ENCODE measurements at regions not wholly inside any gene's neighbourhood (a gene's known extent, or its start where the extent isn't known, plus 50 kb on each side); places are given as distances from the start of the nearest gene placed in this dataset.

DNA sequence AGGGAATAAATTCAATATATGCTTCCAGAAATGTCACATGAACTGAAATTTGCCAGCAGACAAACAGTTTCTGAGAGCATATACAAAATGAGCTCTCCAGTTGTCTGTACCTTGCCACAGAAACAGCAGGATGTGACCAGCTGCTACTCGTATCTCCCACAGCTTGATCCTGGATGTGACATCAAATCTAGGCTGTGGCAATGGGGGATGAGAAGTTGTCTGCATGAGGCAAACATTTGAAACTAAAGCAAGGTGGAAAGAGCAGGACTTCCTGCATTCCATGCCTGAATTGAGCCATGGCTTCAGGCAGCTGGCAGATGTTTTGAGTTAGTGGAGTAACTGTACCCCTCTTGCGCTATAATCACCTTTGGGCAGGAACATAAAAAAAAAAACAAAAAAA is 1724.0 kb downstream of the RPA4 start:
- intact Hi-C loops (cut with micrococcal nuclease) = no loop called here
- Histone ChIP-seq H3K4me1 (ENCODE audit: control insufficient read depth in 1 of 2, insufficient read depth in 2 of 2, low read length in 2 of 2) (no peaks in the 10 kb centered on the region), H2AFZ (ENCODE audit: low read depth, low read length, poor library complexity, severe bottlenecking) (no peak overlapping the region), H3K4me3 (replicated peaks in 1 of 2; ENCODE audit: low read depth in 1 of 2, low read length in 2 of 2) (no peak overlapping the region), H3K36me3 (ENCODE audit: control insufficient read depth in 1 of 2, insufficient read depth in 2 of 2, low read length in 2 of 2) (no peaks in the 10 kb centered on the region), H3K9me3 (ENCODE audit: control insufficient read depth in 1 of 2, insufficient read depth in 1 of 2, low read depth in 1 of 2, low read length in 2 of 2) (no peaks in the 10 kb centered on the region), H3K9me2 (ENCODE audit: insufficient read depth) (no peaks in the 10 kb centered on the region), H3K79me2 (ENCODE audit: insufficient read depth, low read length) (no peaks in the 10 kb centered on the region), H3K4me2 (ENCODE audit: low read length) (no peak overlapping the region), H3K27ac (ENCODE audit: low read depth, low read length) (no peak overlapping the region), H4K20me1 (ENCODE audit: insufficient read depth) (no peaks in the 10 kb centered on the region), H3K9ac (ENCODE audit: low read length) (no peak overlapping the region), H3K27me3 (ENCODE audit: insufficient read depth, low read length) (no peaks in the 10 kb centered on the region)
- TF ChIP-seq YY1 (IDR thresholded peaks at IDR 0.05; ENCODE audit: extremely low read depth, insufficient replicate concordance, low read depth, low read length) (no peak), JUND (IDR thresholded peaks at IDR 0.05) (no peak), TCF7L2 (IDR thresholded peaks at IDR 0.05; ENCODE audit: borderline replicate concordance, extremely low read depth, insufficient read depth, insufficient read length) (no peak), FOSL1 (IDR thresholded peaks at IDR 0.05; ENCODE audit: low read depth) (no peak), ZNF274 (IDR thresholded peaks at IDR 0.05; ENCODE audit: low read depth, low read length) (no peak), SRF (IDR thresholded peaks at IDR 0.05; ENCODE audit: low read depth) (no peak), SP1 (IDR thresholded peaks at IDR 0.05; ENCODE audit: low read depth) (no peak), SIN3A (IDR thresholded peaks at IDR 0.05; ENCODE audit: low read depth) (no peak), CBX3 (IDR thresholded peaks at IDR 0.05; ENCODE audit: low read depth) (no peak), EZH2phosphoT487 (IDR thresholded peaks at IDR 0.05; ENCODE audit: borderline replicate concordance) (no peak)
- TF ChIP-seq, protein P1, sequence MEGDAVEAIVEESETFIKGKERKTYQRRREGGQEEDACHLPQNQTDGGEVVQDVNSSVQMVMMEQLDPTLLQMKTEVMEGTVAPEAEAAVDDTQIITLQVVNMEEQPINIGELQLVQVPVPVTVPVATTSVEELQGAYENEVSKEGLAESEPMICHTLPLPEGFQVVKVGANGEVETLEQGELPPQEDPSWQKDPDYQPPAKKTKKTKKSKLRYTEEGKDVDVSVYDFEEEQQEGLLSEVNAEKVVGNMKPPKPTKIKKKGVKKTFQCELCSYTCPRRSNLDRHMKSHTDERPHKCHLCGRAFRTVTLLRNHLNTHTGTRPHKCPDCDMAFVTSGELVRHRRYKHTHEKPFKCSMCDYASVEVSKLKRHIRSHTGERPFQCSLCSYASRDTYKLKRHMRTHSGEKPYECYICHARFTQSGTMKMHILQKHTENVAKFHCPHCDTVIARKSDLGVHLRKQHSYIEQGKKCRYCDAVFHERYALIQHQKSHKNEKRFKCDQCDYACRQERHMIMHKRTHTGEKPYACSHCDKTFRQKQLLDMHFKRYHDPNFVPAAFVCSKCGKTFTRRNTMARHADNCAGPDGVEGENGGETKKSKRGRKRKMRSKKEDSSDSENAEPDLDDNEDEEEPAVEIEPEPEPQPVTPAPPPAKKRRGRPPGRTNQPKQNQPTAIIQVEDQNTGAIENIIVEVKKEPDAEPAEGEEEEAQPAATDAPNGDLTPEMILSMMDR (IDR thresholded peaks at IDR 0.05 in 2 of 3, conservative IDR thresholded peaks at IDR 0.05 in 1 of 3; ENCODE audit: borderline replicate concordance in 1 of 3, insufficient read depth in 1 of 3, low read depth in 2 of 3, low read length in 2 of 3) = no peak
- TF ChIP-seq, protein P2, sequence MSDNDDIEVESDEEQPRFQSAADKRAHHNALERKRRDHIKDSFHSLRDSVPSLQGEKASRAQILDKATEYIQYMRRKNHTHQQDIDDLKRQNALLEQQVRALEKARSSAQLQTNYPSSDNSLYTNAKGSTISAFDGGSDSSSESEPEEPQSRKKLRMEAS (IDR thresholded peaks at IDR 0.05) = no peak
- TF ChIP-seq, protein P3, sequence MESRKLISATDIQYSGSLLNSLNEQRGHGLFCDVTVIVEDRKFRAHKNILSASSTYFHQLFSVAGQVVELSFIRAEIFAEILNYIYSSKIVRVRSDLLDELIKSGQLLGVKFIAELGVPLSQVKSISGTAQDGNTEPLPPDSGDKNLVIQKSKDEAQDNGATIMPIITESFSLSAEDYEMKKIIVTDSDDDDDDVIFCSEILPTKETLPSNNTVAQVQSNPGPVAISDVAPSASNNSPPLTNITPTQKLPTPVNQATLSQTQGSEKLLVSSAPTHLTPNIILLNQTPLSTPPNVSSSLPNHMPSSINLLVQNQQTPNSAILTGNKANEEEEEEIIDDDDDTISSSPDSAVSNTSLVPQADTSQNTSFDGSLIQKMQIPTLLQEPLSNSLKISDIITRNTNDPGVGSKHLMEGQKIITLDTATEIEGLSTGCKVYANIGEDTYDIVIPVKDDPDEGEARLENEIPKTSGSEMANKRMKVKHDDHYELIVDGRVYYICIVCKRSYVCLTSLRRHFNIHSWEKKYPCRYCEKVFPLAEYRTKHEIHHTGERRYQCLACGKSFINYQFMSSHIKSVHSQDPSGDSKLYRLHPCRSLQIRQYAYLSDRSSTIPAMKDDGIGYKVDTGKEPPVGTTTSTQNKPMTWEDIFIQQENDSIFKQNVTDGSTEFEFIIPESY (IDR thresholded peaks at IDR 0.05; ENCODE audit: extremely low read depth, insufficient replicate concordance, low read length) = no peak
- no peak for DNase-seq (ENCODE audit: low read depth, low spot score)
- ATAC-seq = no peak
- ChIA-PET RAD21 (ENCODE audit: low non-redundant PET in 1 of 2, low total read pairs in 2 of 2, uncharacterized antibody in 2 of 2, unreplicated experiment in 2 of 2) (no interaction called here), POLR2A (no interaction called here), CTCF (no interaction called here)
- no TSS peak for BruUV-seq (replicated peaks)

All from HCT116 (cell line).